ENCODE measurements at regions not wholly inside any gene's neighbourhood (a gene's known extent, or its start where the extent isn't known, plus 50 kb on each side); places are given as distances from the start of the nearest gene placed in this dataset.

DNA sequence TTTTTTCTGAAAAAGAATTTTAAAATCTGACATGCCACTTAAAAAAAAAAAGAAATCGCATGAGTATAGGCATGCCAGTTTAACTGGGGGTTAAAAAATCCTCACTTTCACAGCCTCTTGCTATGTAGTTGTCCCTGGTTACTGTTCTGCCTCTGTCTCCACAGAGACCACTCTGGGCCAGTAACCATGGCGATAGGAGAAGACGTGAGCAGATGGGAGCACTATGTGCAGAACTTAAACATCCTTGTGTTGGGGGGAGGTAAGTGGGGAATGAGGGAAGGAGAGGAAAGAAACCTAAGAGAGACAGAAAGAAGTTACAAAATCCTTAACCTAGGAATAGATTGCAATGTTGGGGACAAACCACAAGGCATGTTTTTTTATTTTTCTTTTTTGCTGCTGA lies 75.9 kb upstream of the CYRIA start:
- TF ChIP-seq, protein P1, sequence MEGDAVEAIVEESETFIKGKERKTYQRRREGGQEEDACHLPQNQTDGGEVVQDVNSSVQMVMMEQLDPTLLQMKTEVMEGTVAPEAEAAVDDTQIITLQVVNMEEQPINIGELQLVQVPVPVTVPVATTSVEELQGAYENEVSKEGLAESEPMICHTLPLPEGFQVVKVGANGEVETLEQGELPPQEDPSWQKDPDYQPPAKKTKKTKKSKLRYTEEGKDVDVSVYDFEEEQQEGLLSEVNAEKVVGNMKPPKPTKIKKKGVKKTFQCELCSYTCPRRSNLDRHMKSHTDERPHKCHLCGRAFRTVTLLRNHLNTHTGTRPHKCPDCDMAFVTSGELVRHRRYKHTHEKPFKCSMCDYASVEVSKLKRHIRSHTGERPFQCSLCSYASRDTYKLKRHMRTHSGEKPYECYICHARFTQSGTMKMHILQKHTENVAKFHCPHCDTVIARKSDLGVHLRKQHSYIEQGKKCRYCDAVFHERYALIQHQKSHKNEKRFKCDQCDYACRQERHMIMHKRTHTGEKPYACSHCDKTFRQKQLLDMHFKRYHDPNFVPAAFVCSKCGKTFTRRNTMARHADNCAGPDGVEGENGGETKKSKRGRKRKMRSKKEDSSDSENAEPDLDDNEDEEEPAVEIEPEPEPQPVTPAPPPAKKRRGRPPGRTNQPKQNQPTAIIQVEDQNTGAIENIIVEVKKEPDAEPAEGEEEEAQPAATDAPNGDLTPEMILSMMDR (conservative IDR thresholded peaks at IDR 0.05; ENCODE audit: control insufficient read depth, insufficient read depth, low read depth, low read length), result no peak
- no peak for DNase-seq (ENCODE audit: low read depth)
- H3K4me3 ChIP-seq (ENCODE audit: control insufficient read depth, low read depth, low read length), result no peak overlapping the region

DNA sequence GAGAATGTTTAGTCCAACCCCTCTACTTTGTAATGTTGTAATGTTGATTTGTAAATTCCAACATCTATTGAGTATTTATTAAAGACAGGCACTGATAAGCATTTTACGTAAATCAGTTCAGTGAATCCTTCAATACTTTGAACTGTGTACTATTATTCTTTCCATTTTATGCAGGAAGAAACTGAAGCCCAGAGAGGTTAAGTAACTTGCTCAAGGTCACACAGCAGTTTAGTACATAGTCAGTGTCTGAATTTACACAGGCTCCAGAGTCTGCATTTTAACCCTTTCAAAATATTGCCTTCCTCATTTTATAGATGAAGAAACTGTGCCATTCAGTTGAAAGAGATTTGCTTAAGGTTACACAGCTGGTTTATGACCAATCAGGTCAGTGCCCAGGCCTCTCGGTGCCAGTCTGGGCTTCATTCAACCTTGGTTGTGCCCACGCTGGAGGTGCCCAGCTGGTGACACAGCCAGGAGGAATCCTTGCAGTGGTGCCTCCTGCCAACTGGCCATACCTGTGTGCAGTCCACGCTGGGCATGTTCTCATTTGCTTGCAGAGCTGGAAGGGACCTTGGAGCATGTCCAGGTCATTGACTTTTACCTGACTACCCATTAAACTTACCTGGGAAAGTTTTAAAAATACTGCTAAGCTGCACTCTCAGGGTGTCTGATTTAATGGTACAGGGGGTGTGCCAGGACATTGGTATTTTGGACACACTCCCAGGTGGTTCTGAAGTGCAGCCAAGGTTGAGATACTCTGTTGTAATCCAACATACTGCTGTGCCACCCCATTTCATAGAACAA lies 74.3 kb upstream of the CYRIA start:
- H3K4me3 ChIP-seq (ENCODE audit: control insufficient read depth, low read depth, low read length), result no peak overlapping the region
- TF ChIP-seq, protein P1 (conservative IDR thresholded peaks at IDR 0.05; ENCODE audit: control insufficient read depth, insufficient read depth, low read depth, low read length), result no peak
- DNase-seq (ENCODE audit: low read depth), result no peak

DNA sequence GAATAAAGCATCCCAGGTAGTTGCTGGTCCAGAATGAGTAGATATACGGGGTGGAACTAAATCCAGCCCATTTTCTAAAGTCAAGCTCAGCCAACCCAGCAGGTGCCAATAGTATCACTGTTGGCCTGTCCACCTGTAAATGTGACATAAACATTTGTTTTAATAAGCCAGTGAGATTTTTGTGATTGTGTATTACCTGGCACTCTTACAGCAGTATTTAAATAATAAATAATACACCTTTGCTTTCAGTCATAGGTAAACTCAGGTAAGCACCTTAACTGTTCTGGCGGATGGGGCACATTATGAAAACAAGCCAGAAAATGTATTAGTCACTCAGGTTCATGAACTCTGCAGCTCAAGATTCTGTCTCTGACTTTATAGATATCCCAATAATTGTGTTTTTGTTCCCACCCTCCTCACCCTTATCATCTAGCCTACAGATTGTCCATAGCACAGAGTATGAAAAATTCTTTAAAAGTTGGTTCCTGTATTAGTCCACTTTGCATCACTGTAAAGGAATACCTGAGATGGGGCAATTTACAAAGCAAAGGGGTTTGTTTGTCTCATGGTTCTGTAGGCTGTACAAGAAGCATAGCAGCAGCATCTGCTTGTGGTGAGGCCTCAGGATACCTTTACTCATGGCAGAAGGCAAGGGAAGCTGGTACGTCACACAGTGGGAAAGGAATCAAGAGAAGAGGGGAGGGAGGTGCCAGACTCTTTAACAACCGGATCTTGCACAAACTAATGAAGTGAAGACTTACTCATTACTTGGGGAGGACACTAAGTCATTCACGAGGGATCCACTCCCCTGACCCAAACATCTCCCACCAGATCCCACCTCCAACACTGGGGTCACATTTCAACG lies 73.0 kb upstream of the CYRIA start:
- no peak for DNase-seq (ENCODE audit: low read depth)
- TF ChIP-seq, protein P1 (conservative IDR thresholded peaks at IDR 0.05; ENCODE audit: control insufficient read depth, insufficient read depth, low read depth, low read length), result no peak
- H3K4me3 ChIP-seq (ENCODE audit: control insufficient read depth, low read depth, low read length), result no peak overlapping the region

DNA sequence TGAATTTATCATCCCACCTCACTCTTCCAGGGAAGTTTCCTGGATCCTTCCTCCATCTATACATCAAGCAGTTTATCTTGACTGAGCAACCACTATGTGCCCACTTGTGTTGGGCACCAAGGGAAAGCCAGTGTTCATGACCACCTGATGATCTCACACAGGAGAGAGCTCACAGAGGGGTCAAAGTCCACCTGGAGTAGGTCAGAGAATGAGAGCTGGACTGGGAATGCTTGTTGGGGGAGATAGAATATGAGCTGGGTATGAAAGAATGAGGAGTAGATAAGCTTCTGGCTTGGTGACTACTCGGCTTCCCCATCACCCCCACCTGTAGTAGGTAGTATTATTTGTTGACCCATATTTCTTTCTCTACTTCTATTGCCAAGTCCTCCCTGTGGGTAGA lies 72.2 kb upstream of the CYRIA start:
- no peak for DNase-seq (ENCODE audit: low read depth)
- TF ChIP-seq, protein P1 (conservative IDR thresholded peaks at IDR 0.05; ENCODE audit: control insufficient read depth, insufficient read depth, low read depth, low read length), result no peak
- H3K4me3 ChIP-seq (ENCODE audit: control insufficient read depth, low read depth, low read length), result no peak overlapping the region

DNA sequence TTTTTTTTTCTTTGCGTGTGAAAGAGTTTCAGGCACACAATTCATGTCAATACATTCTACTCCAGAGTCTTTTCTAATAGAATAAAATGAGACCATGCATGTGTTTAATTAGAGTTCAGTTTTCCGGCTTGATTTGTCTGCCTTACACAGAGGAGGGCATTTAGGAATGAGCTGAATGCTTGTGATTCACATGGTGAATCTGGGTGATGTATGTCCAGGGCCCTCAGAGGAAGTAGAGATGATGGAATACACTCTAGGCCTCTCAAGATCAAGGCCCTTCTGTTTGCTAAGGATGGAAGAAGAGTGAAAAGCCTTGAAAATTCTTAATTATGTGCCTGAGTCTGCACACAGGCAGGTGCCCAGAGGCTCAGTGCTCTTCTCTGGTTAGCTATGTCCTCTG lies 71.0 kb upstream of the CYRIA start:
- TF ChIP-seq, protein P1 (conservative IDR thresholded peaks at IDR 0.05; ENCODE audit: control insufficient read depth, insufficient read depth, low read depth, low read length), result no peak
- no peak overlapping the region for H3K4me3 ChIP-seq (ENCODE audit: control insufficient read depth, low read depth, low read length)
- DNase-seq (ENCODE audit: low read depth), result no peak

DNA sequence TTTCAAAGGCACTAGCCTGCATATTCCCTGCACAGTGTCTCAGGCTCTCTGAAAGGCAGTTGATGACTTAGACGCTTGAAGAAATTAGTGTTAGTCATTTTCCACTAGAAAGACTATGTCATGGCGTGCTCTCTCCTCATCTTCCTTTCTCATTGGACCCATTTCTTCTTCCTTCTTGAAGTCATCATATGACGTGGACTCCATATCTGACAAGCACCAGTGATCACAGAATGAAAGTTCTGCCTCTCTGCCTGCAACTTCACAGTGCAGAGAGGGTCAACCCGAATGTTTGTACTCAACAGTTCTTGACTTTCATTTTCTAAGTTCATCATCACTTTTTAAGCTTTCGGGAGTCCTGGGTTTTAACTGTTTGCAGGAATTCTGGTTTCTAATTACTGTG lies 63.7 kb upstream of the CYRIA start:
- no peak for DNase-seq (ENCODE audit: low read depth)
- TF ChIP-seq, protein P1 (conservative IDR thresholded peaks at IDR 0.05; ENCODE audit: control insufficient read depth, insufficient read depth, low read depth, low read length), result no peak

More for the DNA sequence above, 63.7 kb upstream of the CYRIA start:
- H3K4me3 ChIP-seq (ENCODE audit: control insufficient read depth, low read depth, low read length), result no peak overlapping the region
